ENCODE measurements at regions not wholly inside any gene's neighbourhood (a gene's known extent, or its start where the extent isn't known, plus 50 kb on each side); places are given as distances from the start of the nearest gene placed in this dataset.

GRCh38 chr12:67078957-67079356 is 190.2 kb upstream of the CAND1 start:
- TF ChIP-seq POLR2A (IDR thresholded peaks at IDR 0.05; ENCODE audit: low read depth, low read length): no peak
- no peak for TF ChIP-seq CTCF (IDR thresholded peaks at IDR 0.05; ENCODE audit: extremely low read depth in 1 of 2, insufficient read depth in 1 of 2, low read depth in 1 of 2, low read length in 2 of 2)
- no peak for TF ChIP-seq EZH2 (IDR thresholded peaks at IDR 0.05; ENCODE audit: borderline replicate concordance, low read depth, low read length, severe bottlenecking)
- no peak for TF ChIP-seq POLR2AphosphoS5 (IDR thresholded peaks at IDR 0.05; ENCODE audit: insufficient read depth, low read depth, low read length)
